Chondrocyte (in vitro differentiated cells): ENCODE measurements at regions not wholly inside any gene's neighbourhood (a gene's known extent, or its start where the extent isn't known, plus 50 kb on each side); places are given as distances from the start of the nearest gene placed in this dataset.

Experiments used
- DNase-seq: peaks from one replicate; pipeline ENCODE4 v3.0.0; 2021; ENCODE audit warnings: mixed read lengths, low spot score
- H3K27ac Mint-ChIP-seq: one replicate; pipeline ENCODE4 v1.8.0; 2021; ENCODE audit warnings: mild to moderate bottlenecking, moderate library complexity, mixed read lengths; ENCODE audit not compliant: unreplicated experiment
- H3K27me3 Mint-ChIP-seq: 2 replicates; pipeline ENCODE4 v1.8.0; 2021; ENCODE audit warnings: low read depth, mixed read lengths
- H3K36me3 Mint-ChIP-seq: 2 replicates; pipeline ENCODE4 v1.8.0; 2021; ENCODE audit warnings: low read depth, mixed read lengths
- H3K4me1 Mint-ChIP-seq: 2 replicates; pipeline ENCODE4 v1.8.0; 2021; ENCODE audit warnings: low read depth, mild to moderate bottlenecking, mixed read lengths
- H3K4me3 Mint-ChIP-seq: one replicate; pipeline ENCODE4 v1.8.0; 2021; ENCODE audit warnings: mild to moderate bottlenecking, moderate library complexity, mixed read lengths; ENCODE audit not compliant: unreplicated experiment
- H3K9me3 Mint-ChIP-seq: 2 replicates; pipeline ENCODE4 v1.8.0; 2021; ENCODE audit warnings: low read depth, mixed read lengths
- CTCF ChIP-seq: fragments of 200-600 bp; sonication (generic); IDR thresholded peaks from 2 replicates; pipeline ENCODE4 v1.5.0; 2021; ENCODE audit warnings: antibody characterized with exemption, mild to moderate bottlenecking, moderate library complexity

- Mint-ChIP-seq H3K27me3 (peaks cover 9% of the 10 kb centered on the region), H3K4me1 (no peaks in the 10 kb centered on the region), H3K4me3 (no peak overlapping the region), H3K9me3 (peaks cover 3% of the 10 kb centered on the region), H3K27ac (no peak overlapping the region), H3K36me3 (no peaks in the 10 kb centered on the region)
- DNase-seq: no peak
- TF ChIP-seq CTCF: no peak
Measured at GRCh38 chr3:117580806-117581205, 871.2 kb downstream of the TUSC7 start.

- H3K4me3 Mint-ChIP-seq: no peak overlapping the region
- TF ChIP-seq CTCF: no peak
- no peak overlapping the region for H3K27ac Mint-ChIP-seq
- no peak for DNase-seq
- H3K27me3 Mint-ChIP-seq: peaks cover 14% of the 10 kb centered on the region
- no peaks in the 10 kb centered on the region for H3K4me1 Mint-ChIP-seq
- no peaks in the 10 kb centered on the region for H3K9me3 Mint-ChIP-seq
- no peaks in the 10 kb centered on the region for H3K36me3 Mint-ChIP-seq
Measured at GRCh38 chr3:117586161-117586560, 876.6 kb downstream of the TUSC7 start.

DNA sequence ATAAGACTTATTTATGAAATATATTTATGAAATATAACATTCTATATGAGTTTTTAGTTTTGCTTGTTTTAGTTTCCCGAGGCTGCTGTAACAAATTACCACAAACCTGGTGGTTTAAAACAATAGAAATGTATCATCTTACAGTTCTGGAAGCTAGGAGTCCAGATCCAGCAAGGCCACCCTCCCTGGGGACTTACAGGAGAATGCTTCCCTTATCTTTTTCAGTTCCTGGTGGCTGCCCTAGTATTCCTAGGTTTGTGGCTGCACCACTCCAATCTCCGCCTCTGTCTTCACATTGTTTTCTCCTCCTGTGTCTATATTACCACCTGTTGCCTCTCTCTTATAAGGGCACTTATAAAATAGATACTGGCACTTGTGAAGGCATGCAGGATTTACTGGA is 877.8 kb downstream of the TUSC7 start:
- DNase-seq: no peak
- no peak overlapping the region for H3K4me3 Mint-ChIP-seq
- H3K9me3 Mint-ChIP-seq: no peaks in the 10 kb centered on the region
- peaks cover 14% of the 10 kb centered on the region for H3K27me3 Mint-ChIP-seq
- no peaks in the 10 kb centered on the region for H3K36me3 Mint-ChIP-seq
- no peak overlapping the region for H3K27ac Mint-ChIP-seq
- TF ChIP-seq CTCF: no peak
- H3K4me1 Mint-ChIP-seq: no peaks in the 10 kb centered on the region

DNA sequence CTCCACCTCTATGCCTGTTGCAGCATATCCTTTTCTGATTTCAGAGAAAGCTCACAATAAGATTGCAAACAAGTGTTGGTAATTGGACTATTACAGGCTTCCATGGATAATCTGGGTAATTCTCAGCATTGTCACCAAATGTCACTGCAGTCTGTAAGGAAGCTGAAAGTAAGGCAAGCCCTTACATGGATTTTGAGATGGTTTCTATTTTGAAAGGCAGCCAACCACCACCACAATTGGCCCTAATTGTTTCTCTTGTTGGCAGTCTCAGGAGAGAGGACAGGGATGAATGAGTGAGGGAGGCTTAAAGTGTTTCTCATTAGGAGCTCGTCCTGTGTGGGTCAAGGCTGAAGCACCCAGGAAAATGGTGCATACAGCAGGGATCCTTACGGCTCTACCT is 879.9 kb downstream of the TUSC7 start:
- H3K27ac Mint-ChIP-seq: no peak overlapping the region

DNA sequence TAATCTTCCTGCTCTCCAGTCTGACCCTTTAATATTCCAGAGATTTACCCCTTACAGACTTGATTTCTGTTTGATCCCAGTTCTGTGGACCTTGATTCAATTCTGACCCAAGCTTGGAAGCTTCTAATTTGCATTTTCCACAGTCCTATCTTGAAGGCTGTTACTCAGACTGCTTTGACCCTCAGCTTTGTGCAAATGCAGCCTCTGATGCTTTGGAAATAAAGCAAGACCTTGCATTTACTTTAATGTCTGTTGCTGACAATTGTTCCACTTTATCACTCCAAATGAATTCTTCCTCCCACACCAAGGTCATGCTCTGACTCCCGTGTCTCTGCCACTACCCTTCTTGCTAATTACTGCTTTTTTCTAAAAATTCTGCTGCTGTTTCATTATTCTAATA is 886.0 kb downstream of the TUSC7 start:
- H3K27ac Mint-ChIP-seq: no peak overlapping the region
- no peak for DNase-seq
- no peak for TF ChIP-seq CTCF
- H3K9me3 Mint-ChIP-seq: no peaks in the 10 kb centered on the region
- H3K36me3 Mint-ChIP-seq: no peaks in the 10 kb centered on the region
- H3K27me3 Mint-ChIP-seq: peaks cover 23% of the 10 kb centered on the region
- no peaks in the 10 kb centered on the region for H3K4me1 Mint-ChIP-seq
- no peak overlapping the region for H3K4me3 Mint-ChIP-seq

More for the DNA sequence above, 879.9 kb downstream of the TUSC7 start:
- TF ChIP-seq CTCF: no peak
- no peak for DNase-seq
- no peak overlapping the region for H3K4me3 Mint-ChIP-seq
- H3K27me3 Mint-ChIP-seq: peaks cover 13% of the 10 kb centered on the region
- no peaks in the 10 kb centered on the region for H3K36me3 Mint-ChIP-seq
- no peaks in the 10 kb centered on the region for H3K4me1 Mint-ChIP-seq
- H3K9me3 Mint-ChIP-seq: no peaks in the 10 kb centered on the region
